DOHH2 (cell line): ENCODE measurements at regions not wholly inside any gene's neighbourhood (a gene's known extent, or its start where the extent isn't known, plus 50 kb on each side); places are given as distances from the start of the nearest gene placed in this dataset.

Experiments used
- H3F3A ChIP-seq: fragments of 200-600 bp; sonication (generic), shearing (Covaris generic); 2 replicates; pipeline ENCODE4 v1.6.0; 2016; ENCODE audit warnings: antibody characterized with exemption, mild to moderate bottlenecking; ENCODE audit not compliant: control insufficient read depth, insufficient read depth
- H3K27ac ChIP-seq: fragments of 200-600 bp; sonication (generic); 2 replicates; pipeline ENCODE4 v1.5.1; 2014; ENCODE audit warnings: low read depth, mild to moderate bottlenecking, low read length, moderate library complexity
- H3K27me3 ChIP-seq: fragments of 200-600 bp; sonication (generic); 2 replicates; pipeline ENCODE4 v1.6.1; 2014; ENCODE audit warnings: mild to moderate bottlenecking, low read length, mixed read lengths; ENCODE audit not compliant: control insufficient read depth
- H3K36me3 ChIP-seq: fragments of 200-600 bp; sonication (generic); 2 replicates; pipeline ENCODE4 v1.6.1; 2014; ENCODE audit warnings: mild to moderate bottlenecking, low read length, moderate library complexity, mixed read lengths; ENCODE audit not compliant: control insufficient read depth
- H3K4me1 ChIP-seq: fragments of 200-600 bp; sonication (generic); 2 replicates; pipeline ENCODE4 v1.6.1; 2014; ENCODE audit warnings: mild to moderate bottlenecking, low read length, mixed read lengths; ENCODE audit not compliant: control insufficient read depth
- H3K4me2 ChIP-seq: fragments of 200-600 bp; sonication (generic); 2 replicates; pipeline ENCODE4 v1.6.0; 2014; ENCODE audit warnings: mild to moderate bottlenecking, low read length, moderate library complexity
- H3K4me3 ChIP-seq: fragments of 200-600 bp; sonication (generic); 2 replicates; pipeline ENCODE4 v1.5.1; 2014; ENCODE audit warnings: mild to moderate bottlenecking, low read length, mixed read lengths
- H3K79me2 ChIP-seq: fragments of 200-600 bp; sonication (generic); 2 replicates; pipeline ENCODE4 v1.6.1; 2014; ENCODE audit warnings: mild to moderate bottlenecking, low read length, mixed read lengths; ENCODE audit not compliant: control insufficient read depth
- H3K9me2 ChIP-seq: fragments of 200-600 bp; sonication (generic); replicated peaks from 2 replicates; pipeline ENCODE4 v1.6.1; 2014; ENCODE audit warnings: mild to moderate bottlenecking, low read length, mixed read lengths; ENCODE audit not compliant: control insufficient read depth
- H3K9me3 ChIP-seq: fragments of 200-600 bp; sonication (generic); 2 replicates; pipeline ENCODE4 v1.6.1; 2014; ENCODE audit warnings: antibody characterized with exemption, low read length, mixed read lengths; ENCODE audit not compliant: control insufficient read depth, insufficient read depth
- H4K20me1 ChIP-seq: fragments of 200-600 bp; sonication (generic); 2 replicates; pipeline ENCODE4 v1.6.0; 2014; ENCODE audit warnings: low read depth, mild to moderate bottlenecking, antibody characterized with exemption, low read length, moderate library complexity; ENCODE audit not compliant: control insufficient read depth, insufficient read depth
- EZH2phosphoT487 ChIP-seq: fragments of 200-600 bp; sonication (generic); IDR thresholded peaks from 2 replicates; pipeline ENCODE4 v1.6.1; 2017; ENCODE audit warnings: borderline replicate concordance, mild to moderate bottlenecking, antibody characterized with exemption, low read length, moderate library complexity, mixed read lengths
- TF ChIP-seq, protein P1 (sequence below): fragments of 200-600 bp; sonication (generic); IDR thresholded peaks from one replicate; pipeline ENCODE4 v1.5.1; 2014; ENCODE audit warnings: antibody characterized with exemption, mild to moderate bottlenecking, low read depth, low read length; ENCODE audit not compliant: poor library complexity, severe bottlenecking

DNA sequence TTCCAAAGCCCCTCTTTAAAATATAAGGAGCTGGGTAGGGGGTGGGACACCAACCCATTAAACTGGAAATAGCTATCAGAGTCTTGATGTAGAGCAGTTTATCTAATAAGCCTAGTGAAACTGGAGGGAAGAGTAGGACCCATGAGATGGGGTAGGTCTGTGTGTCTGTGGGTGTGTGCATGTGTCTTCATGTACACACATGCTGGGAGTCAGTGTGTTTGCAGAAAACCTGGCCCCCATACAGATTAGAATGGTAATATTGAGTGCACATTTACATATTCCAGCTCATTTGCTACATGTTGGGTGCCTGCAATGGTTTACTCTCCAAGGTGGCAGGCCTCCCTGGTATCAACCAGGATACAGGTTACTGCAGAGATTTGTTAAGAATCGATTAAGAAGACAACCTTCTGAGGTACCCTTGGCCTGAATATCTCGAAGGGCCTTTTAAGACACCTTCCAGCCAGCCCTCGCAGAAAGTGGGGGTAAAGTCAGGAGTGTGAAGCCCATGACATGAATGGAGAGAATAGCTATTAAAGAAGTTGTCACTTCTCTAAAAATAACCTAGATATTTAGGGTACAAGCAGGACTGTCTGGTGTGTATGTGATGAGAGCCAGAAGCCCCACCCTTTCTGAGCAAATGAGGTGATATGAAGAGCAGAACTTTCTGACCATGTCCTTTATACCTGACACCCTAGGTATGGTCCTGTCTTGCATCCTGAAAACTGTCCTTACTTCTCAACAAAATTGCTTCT is 75.7 kb upstream of the TEX13D start:
- TF ChIP-seq, protein P1, sequence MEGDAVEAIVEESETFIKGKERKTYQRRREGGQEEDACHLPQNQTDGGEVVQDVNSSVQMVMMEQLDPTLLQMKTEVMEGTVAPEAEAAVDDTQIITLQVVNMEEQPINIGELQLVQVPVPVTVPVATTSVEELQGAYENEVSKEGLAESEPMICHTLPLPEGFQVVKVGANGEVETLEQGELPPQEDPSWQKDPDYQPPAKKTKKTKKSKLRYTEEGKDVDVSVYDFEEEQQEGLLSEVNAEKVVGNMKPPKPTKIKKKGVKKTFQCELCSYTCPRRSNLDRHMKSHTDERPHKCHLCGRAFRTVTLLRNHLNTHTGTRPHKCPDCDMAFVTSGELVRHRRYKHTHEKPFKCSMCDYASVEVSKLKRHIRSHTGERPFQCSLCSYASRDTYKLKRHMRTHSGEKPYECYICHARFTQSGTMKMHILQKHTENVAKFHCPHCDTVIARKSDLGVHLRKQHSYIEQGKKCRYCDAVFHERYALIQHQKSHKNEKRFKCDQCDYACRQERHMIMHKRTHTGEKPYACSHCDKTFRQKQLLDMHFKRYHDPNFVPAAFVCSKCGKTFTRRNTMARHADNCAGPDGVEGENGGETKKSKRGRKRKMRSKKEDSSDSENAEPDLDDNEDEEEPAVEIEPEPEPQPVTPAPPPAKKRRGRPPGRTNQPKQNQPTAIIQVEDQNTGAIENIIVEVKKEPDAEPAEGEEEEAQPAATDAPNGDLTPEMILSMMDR = no peak
- no peak for TF ChIP-seq EZH2phosphoT487
- Histone ChIP-seq H3F3A (no peaks in the 10 kb centered on the region), H3K4me1 (no peaks in the 10 kb centered on the region), H3K4me2 (no peak overlapping the region), H3K27me3 (no peaks in the 10 kb centered on the region), H3K36me3 (no peaks in the 10 kb centered on the region), H3K9me2 (no peaks in the 10 kb centered on the region), H3K9me3 (no peaks in the 10 kb centered on the region), H3K79me2 (no peaks in the 10 kb centered on the region), H4K20me1 (no peaks in the 10 kb centered on the region), H3K4me3 (no peak overlapping the region), H3K27ac (no peak overlapping the region)

DNA sequence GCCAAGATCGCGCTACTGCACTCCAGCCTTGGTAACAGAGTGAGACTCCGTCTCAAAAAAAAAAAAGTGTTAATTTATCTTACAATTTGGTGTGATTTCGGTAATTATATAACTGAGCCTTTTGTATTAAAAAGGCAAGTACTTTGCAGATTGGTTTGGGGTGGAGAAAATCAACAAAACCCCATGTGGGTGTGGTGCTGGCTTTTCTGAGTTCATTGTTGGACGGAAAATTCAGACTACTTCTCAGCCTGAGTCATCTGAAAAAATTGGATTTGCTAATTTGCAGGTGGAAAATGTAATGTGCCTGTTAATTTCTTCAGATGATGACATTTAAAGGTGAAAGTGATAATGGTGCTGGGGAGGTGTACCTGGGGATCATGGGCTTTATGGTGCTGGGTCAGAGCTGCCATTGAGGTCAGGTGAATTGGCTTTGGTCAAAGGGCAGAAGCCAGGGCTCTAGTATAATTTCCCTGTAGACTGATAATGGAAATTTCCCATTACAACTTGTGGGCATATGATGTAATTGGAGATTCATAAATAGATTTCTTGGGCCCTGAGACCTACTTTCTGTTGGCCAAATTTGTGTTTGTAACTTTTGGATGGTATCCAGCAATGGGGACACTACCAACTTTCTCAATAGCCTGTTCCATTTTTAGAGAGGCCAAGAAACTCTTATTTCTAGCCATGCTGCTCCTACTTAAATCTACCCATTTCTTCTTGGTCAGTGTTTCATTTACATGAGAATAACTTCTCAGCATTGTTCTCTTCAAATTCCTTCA is 74.3 kb upstream of the TEX13D start:
- no peak overlapping the region for H3K4me3 ChIP-seq
- H3K79me2 ChIP-seq = no peaks in the 10 kb centered on the region
- H3K27me3 ChIP-seq = no peaks in the 10 kb centered on the region
- H3K27ac ChIP-seq = no peak overlapping the region
- no peaks in the 10 kb centered on the region for H3F3A ChIP-seq
- no peaks in the 10 kb centered on the region for H3K36me3 ChIP-seq
- no peaks in the 10 kb centered on the region for H4K20me1 ChIP-seq
- H3K9me3 ChIP-seq = no peaks in the 10 kb centered on the region
- H3K4me2 ChIP-seq = no peak overlapping the region
- no peaks in the 10 kb centered on the region for H3K9me2 ChIP-seq
- H3K4me1 ChIP-seq = no peaks in the 10 kb centered on the region
- TF ChIP-seq, protein P1 = no peak
- TF ChIP-seq EZH2phosphoT487 = no peak

DNA sequence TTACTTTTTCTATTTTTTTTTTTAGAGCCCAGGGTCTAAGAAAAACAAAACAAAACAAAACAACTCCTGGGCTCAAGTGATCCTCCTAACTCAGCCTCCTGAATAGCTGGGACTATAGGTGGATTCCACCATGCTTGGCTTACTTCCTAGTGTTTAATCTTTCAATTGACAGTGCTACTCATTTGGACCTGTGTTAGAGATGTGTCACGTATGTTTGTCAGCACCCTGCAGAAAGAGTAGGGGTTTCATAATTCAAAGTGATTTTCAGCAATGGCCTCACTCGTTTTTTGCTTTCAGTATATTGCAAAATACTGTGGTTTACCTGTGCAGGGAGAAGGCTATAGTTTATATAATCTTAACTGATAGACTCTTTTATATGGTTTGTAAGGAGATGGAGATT is 71.6 kb upstream of the TEX13D start:
- no peaks in the 10 kb centered on the region for H3K9me3 ChIP-seq
- no peaks in the 10 kb centered on the region for H3F3A ChIP-seq
- TF ChIP-seq EZH2phosphoT487 = no peak
- TF ChIP-seq, protein P1 = no peak
- no peak overlapping the region for H3K27ac ChIP-seq
- H3K4me2 ChIP-seq = no peak overlapping the region
- H3K4me3 ChIP-seq = no peak overlapping the region
- no peaks in the 10 kb centered on the region for H3K79me2 ChIP-seq
- no peaks in the 10 kb centered on the region for H3K9me2 ChIP-seq
- H3K4me1 ChIP-seq = no peaks in the 10 kb centered on the region
- H3K27me3 ChIP-seq = no peaks in the 10 kb centered on the region
- H4K20me1 ChIP-seq = no peaks in the 10 kb centered on the region
- H3K36me3 ChIP-seq = no peaks in the 10 kb centered on the region
